HepG2 (cell line): ENCODE measurements at regions not wholly inside any gene's neighbourhood (a gene's known extent, or its start where the extent isn't known, plus 50 kb on each side); places are given as distances from the start of the nearest gene placed in this dataset.

Source experiments
- ATAC-seq: fragments of 200-7000 bp; cut with Tn5 transposase; 3 replicates; pipeline ENCODE4 v1.9.1; 2020; ENCODE audit warnings: mild to moderate bottlenecking, moderate library complexity
- BruUV-seq: library from RNA; stranded (reverse); fragments of 400-500 nt; replicated peaks from 2 replicates; lab custom pipeline; 2021; lab: Mats Ljungman, UMichigan
- CTCF ChIA-PET: fragments of 300-600 bp; formaldehyde crosslinking; extraction: SDS; loops from one replicate; lab custom pipeline; 2021; ENCODE audit warnings: low total read pairs, inconsistent platforms, low intra/inter-chr PET ratio; lab: Yijun Ruan, JAX
- POLR2A ChIA-PET: fragments of 350-600 bp; sonication (Branson Sonifier 250); formaldehyde crosslinking; loops from one replicate; lab custom pipeline; 2020; ENCODE audit warnings: antibody characterized with exemption, inconsistent platforms; lab: Yijun Ruan, JAX
- DNase-seq: peaks from one replicate; pipeline ENCODE4 v3.0.0-alpha.2; 2015; ENCODE audit warnings: low spot score
- FAIRE-seq: peaks from 3 replicates; lab custom pipeline; 2011; peaks lifted over from hg19 to GRCh38; lab: Jason Lieb, UNC
- H2AFZ ChIP-seq: one replicate; pipeline ENCODE4 v1.6.1; 2011; ENCODE audit warnings: low read length, inconsistent platforms
- H3K27ac ChIP-seq: fragments of 300-600 bp; 3 replicates; pipeline ENCODE4 v1.8.0; 2011; ENCODE audit warnings: mixed run types, mild to moderate bottlenecking, mixed read lengths, low read length, inconsistent platforms; ENCODE audit not compliant: insufficient read depth; ENCODE audit errors: extremely low read length
- H3K27me3 ChIP-seq, 2 experiments: fragments of 200-600 bp in 1 of 2; 2 replicates in 1 of 2; 3 replicates in 1 of 2; pipeline versions ENCODE4 v1.6.0 to v1.8.0; 2011; ENCODE audit warnings: low read length in 2 of 2, mild to moderate bottlenecking in 2 of 2, moderate library complexity in 2 of 2, inconsistent platforms in 1 of 2; ENCODE audit not compliant: insufficient read depth in 2 of 2, control insufficient read depth in 1 of 2
- H3K36me3 ChIP-seq, 2 experiments: fragments of 200-600 bp in 1 of 2; replicated peaks in 1 of 2; 2 replicates in 1 of 2; 3 replicates in 1 of 2; pipeline versions ENCODE4 v1.5.1 to v1.8.0; 2011; ENCODE audit warnings: low read length in 2 of 2, inconsistent platforms in 1 of 2; ENCODE audit not compliant: insufficient read depth in 2 of 2, control insufficient read depth in 1 of 2
- H3K4me1 ChIP-seq: 2 replicates; pipeline ENCODE4 v1.5.1; 2012; ENCODE audit warnings: low read length, inconsistent platforms; ENCODE audit not compliant: insufficient read depth
- H3K4me2 ChIP-seq: 2 replicates; pipeline ENCODE4 v1.6.0; 2011; ENCODE audit warnings: low read depth, low read length, inconsistent platforms
- H3K4me3 ChIP-seq, 3 experiments: fragments of 200-600 bp in 1 of 3; sonication (generic), shearing (Covaris generic) in 1 of 3; replicated peaks in 1 of 3; 2 replicates each; pipeline ENCODE4 v1.5.1; 2011 to 2016; ENCODE audit warnings: low read length in 3 of 3, inconsistent platforms in 2 of 3, low read depth in 2 of 3, mild to moderate bottlenecking in 2 of 3, control low read depth in 1 of 3, mixed read lengths in 1 of 3; ENCODE audit not compliant: insufficient read depth in 1 of 3
- H3K79me2 ChIP-seq: one replicate; pipeline ENCODE4 v1.6.1; 2011; ENCODE audit warnings: low read length, inconsistent platforms; ENCODE audit not compliant: insufficient read depth
- H3K9ac ChIP-seq: 2 replicates; pipeline ENCODE4 v1.6.0; 2011; ENCODE audit warnings: mild to moderate bottlenecking, low read depth, low read length, inconsistent platforms; ENCODE audit not compliant: insufficient read depth
- H3K9me3 ChIP-seq: 2 replicates; pipeline ENCODE4 v1.5.1; 2012; ENCODE audit warnings: mild to moderate bottlenecking, low read length
- H4K20me1 ChIP-seq: 2 replicates; pipeline ENCODE4 v1.6.0; 2011; ENCODE audit warnings: inconsistent platforms, mild to moderate bottlenecking, low read length, moderate library complexity; ENCODE audit not compliant: insufficient read depth
- ATF7 ChIP-seq, 2 experiments: fragments of 450-650 bp in 1 of 2; sonication (generic) in 1 of 2; formaldehyde crosslinking in 1 of 2; IDR thresholded peaks; 2 replicates each; pipeline versions ENCODE4 v1.4.0 to v1.6.1; 2016 to 2020; ENCODE audit warnings: antibody characterized with exemption in 1 of 2, mild to moderate bottlenecking in 1 of 2, missing genetic modification reagents in 1 of 2
- BRD4 ChIP-seq: sonication (generic); formaldehyde crosslinking; IDR thresholded peaks from 2 replicates; pipeline ENCODE4 v1.4.0; 2020; ENCODE audit warnings: missing genetic modification reagents
- GABPA ChIP-seq, 2 experiments: IDR thresholded peaks; 2 replicates each; pipeline ENCODE4 v1.6.1; 2011 to 2016; ENCODE audit warnings: low read depth in 2 of 2, low read length in 1 of 2, missing biosample characterization in 1 of 2, missing genetic modification characterization in 1 of 2
- ISX ChIP-seq: sonication (generic); formaldehyde crosslinking; conservative IDR thresholded peaks from 2 replicates; pipeline ENCODE4 v1.5.0; 2020; ENCODE audit warnings: missing genetic modification reagents
- MYNN ChIP-seq: sonication (generic); formaldehyde crosslinking; IDR thresholded peaks from 2 replicates; pipeline ENCODE4 v1.4.0; 2020; ENCODE audit warnings: mild to moderate bottlenecking, low read depth, missing genetic modification reagents
- RNF2 ChIP-seq: fragments of 450-650 bp; conservative IDR thresholded peaks from 2 replicates; pipeline ENCODE4 v1.6.1; 2016; ENCODE audit warnings: low read depth
- SMYD3 ChIP-seq: sonication (generic); formaldehyde crosslinking; IDR thresholded peaks from 2 replicates; pipeline ENCODE4 v1.8.1; 2023; ENCODE audit warnings: mild to moderate bottlenecking, missing genetic modification reagents
- TAF1 ChIP-seq: sonication (generic); formaldehyde crosslinking; IDR thresholded peaks from 2 replicates; pipeline ENCODE4 v1.4.0; 2020; ENCODE audit warnings: missing genetic modification reagents
- ZFP41 ChIP-seq: sonication (generic); formaldehyde crosslinking; IDR thresholded peaks from 2 replicates; pipeline ENCODE4 v1.4.0; 2020; ENCODE audit warnings: mild to moderate bottlenecking, missing genetic modification reagents, borderline replicate concordance
- ZNF7 ChIP-seq: IDR thresholded peaks from 2 replicates; pipeline ENCODE4 v1.6.1; 2016; ENCODE audit warnings: missing biosample characterization, missing genetic modification reagents
- ZNF713 ChIP-seq: sonication (generic); formaldehyde crosslinking; IDR thresholded peaks from 2 replicates; pipeline ENCODE4 v1.4.0; 2020; ENCODE audit warnings: mild to moderate bottlenecking, missing genetic modification reagents
- ZNF780A ChIP-seq: sonication (generic); formaldehyde crosslinking; IDR thresholded peaks from 2 replicates; pipeline ENCODE4 v1.8.0; 2022; ENCODE audit warnings: mild to moderate bottlenecking, missing genetic modification reagents, moderate library complexity
- WGBS: methylation state at CpG from one replicate; pipeline ENCODE4 v1.1.6; 2017; ENCODE audit warnings: low lambda C conversion rate; 5-methylcytosine and 5-hydroxymethylcytosine counted together
- in situ Hi-C: cut with HindIII; loops from 2 replicates; pipeline ENCODE4 v1.10.0; 2017; ENCODE audit warnings: low pct_unique_long_range_greater_than_20kb; ENCODE audit not compliant: extremely low pct_ligation_motif_present
- intact Hi-C: fragments of 100-400 bp; cut with micrococcal nuclease; formaldehyde crosslinking; loops from one replicate; pipeline ENCODE4 v1.10.0; 2022; ENCODE audit not compliant: unreplicated experiment
- TF ChIP-seq, protein P1 (sequence below): IDR thresholded peaks from 2 replicates; pipeline ENCODE4 v1.6.1; 2012; ENCODE audit warnings: low read length, improper control_type of control experiment
- TF ChIP-seq, protein P2 (sequence below): sonication (generic); formaldehyde crosslinking; IDR thresholded peaks from 2 replicates; pipeline ENCODE4 v1.4.0; 2020; ENCODE audit warnings: missing genetic modification reagents

DNA sequence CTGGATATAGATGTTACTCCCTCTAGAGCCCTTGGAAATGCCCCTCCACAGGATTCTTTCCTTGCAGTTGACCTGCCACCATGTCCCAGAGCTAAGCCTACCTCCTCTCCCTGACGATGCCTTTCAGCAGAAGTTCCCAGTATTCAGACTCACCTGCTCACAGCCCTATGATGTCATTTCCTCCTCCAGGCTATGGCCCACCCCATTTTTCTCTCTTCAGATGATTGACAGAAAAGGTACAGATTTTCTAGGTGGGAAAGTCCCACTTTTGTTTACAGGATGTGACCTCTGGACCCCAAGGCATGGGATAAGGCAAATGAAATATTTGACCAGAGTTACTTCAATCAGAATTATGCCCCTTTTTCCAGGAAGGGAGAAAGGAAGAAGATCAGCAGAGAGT is 280.2 kb upstream of the PHYHIPL start:
- peak; percentile 46; the same call in 1 of the 2 replicates for TF ChIP-seq ATF7 (IDR thresholded peaks at IDR 0.05)
- TF ChIP-seq ATF7 (CRISPR knock-in tag; IDR thresholded peaks at IDR 0.05): no peak
- no peak for TF ChIP-seq GABPA (IDR thresholded peaks at IDR 0.05; ENCODE audit: low read depth, low read length)
- TF ChIP-seq GABPA (CRISPR knock-in tag; IDR thresholded peaks at IDR 0.05; ENCODE audit: low read depth): peak; percentile 61
- no peak for TF ChIP-seq TAF1 (CRISPR knock-in tag)
- Histone ChIP-seq H3K79me2 (no peaks in the 10 kb centered on the region), H3K27me3 (no peaks in the 10 kb centered on the region), H3K9me3 (no peaks in the 10 kb centered on the region), H4K20me1 (no peaks in the 10 kb centered on the region), H2AFZ (no peak overlapping the region), H3K4me3 (no peak overlapping the region), H3K9ac (no peak overlapping the region), H3K36me3 (no peaks in the 10 kb centered on the region), H3K4me1 (peaks cover 25% of the 10 kb centered on the region), H3K27ac (no peak overlapping the region), H3K4me2 (no peak overlapping the region)
- peak; percentile 21 for DNase-seq
- BruUV-seq: no TSS peak
- 0% methylated on average over 1 of the region's 1 CpG for WGBS
- no peak for FAIRE-seq
- in situ Hi-C loops (no loop called here), intact Hi-C loops (loop anchor here (5.0 to 10.0 kb wide), 3 partner anchors 286 to 726 kb away; no protein-coding TSS in a partner anchor)
- CTCF ChIA-PET: no interaction called here
- POLR2A ChIA-PET: no interaction called here
- no peak; the same call in 2 of the 3 replicates for ATAC-seq

DNA sequence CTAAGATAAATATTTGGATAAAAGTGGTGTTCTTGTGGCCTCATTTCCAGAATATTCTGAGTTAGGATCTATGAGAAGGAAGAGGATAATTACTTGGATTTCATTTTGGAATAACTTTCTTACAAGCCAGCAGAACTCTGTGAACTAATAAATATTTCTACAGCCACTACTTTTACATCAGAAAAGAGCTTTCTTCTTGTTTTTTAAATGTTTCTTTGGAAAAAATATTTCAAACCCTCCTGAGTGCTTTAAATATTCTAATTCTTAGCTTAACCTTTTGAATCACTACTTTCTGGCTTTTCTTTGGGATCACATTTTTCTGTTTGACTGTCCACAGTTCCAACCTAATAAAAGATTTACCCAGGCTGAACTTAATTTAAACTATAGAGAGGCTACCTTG is 279.2 kb upstream of the PHYHIPL start:
- intact Hi-C loops: loop anchor here (5.0 to 10.0 kb wide), 3 partner anchors 285 to 725 kb away; no protein-coding TSS in a partner anchor
- no peak for ATAC-seq
- no TSS peak for BruUV-seq
- TF ChIP-seq SMYD3 (CRISPR knock-in tag): no peak
- TF ChIP-seq ZNF780A: no peak
- TF ChIP-seq, protein P1, sequence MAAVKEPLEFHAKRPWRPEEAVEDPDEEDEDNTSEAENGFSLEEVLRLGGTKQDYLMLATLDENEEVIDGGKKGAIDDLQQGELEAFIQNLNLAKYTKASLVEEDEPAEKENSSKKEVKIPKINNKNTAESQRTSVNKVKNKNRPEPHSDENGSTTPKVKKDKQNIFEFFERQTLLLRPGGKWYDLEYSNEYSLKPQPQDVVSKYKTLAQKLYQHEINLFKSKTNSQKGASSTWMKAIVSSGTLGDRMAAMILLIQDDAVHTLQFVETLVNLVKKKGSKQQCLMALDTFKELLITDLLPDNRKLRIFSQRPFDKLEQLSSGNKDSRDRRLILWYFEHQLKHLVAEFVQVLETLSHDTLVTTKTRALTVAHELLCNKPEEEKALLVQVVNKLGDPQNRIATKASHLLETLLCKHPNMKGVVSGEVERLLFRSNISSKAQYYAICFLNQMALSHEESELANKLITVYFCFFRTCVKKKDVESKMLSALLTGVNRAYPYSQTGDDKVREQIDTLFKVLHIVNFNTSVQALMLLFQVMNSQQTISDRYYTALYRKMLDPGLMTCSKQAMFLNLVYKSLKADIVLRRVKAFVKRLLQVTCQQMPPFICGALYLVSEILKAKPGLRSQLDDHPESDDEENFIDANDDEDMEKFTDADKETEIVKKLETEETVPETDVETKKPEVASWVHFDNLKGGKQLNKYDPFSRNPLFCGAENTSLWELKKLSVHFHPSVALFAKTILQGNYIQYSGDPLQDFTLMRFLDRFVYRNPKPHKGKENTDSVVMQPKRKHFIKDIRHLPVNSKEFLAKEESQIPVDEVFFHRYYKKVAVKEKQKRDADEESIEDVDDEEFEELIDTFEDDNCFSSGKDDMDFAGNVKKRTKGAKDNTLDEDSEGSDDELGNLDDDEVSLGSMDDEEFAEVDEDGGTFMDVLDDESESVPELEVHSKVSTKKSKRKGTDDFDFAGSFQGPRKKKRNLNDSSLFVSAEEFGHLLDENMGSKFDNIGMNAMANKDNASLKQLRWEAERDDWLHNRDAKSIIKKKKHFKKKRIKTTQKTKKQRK: no peak
- no peak for TF ChIP-seq ISX (CRISPR knock-in tag)
- no peak for TF ChIP-seq ZNF7 (CRISPR knock-in tag)
- TF ChIP-seq ZNF713 (CRISPR knock-in tag): no peak
- TF ChIP-seq MYNN (CRISPR knock-in tag): no peak
- TF ChIP-seq, protein P2, sequence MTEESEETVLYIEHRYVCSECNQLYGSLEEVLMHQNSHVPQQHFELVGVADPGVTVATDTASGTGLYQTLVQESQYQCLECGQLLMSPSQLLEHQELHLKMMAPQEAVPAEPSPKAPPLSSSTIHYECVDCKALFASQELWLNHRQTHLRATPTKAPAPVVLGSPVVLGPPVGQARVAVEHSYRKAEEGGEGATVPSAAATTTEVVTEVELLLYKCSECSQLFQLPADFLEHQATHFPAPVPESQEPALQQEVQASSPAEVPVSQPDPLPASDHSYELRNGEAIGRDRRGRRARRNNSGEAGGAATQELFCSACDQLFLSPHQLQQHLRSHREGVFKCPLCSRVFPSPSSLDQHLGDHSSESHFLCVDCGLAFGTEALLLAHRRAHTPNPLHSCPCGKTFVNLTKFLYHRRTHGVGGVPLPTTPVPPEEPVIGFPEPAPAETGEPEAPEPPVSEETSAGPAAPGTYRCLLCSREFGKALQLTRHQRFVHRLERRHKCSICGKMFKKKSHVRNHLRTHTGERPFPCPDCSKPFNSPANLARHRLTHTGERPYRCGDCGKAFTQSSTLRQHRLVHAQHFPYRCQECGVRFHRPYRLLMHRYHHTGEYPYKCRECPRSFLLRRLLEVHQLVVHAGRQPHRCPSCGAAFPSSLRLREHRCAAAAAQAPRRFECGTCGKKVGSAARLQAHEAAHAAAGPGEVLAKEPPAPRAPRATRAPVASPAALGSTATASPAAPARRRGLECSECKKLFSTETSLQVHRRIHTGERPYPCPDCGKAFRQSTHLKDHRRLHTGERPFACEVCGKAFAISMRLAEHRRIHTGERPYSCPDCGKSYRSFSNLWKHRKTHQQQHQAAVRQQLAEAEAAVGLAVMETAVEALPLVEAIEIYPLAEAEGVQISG: no peak
- no peak for TF ChIP-seq RNF2
- no peak for TF ChIP-seq BRD4 (CRISPR knock-in tag)
- TF ChIP-seq ZFP41 (CRISPR knock-in tag): no peak

More for the DNA sequence above, 279.2 kb upstream of the PHYHIPL start:
- no peaks in the 10 kb centered on the region for H3K79me2 ChIP-seq
- FAIRE-seq (no peak), DNase-seq (no peak)
- POLR2A ChIA-PET: no interaction called here
- H3K4me3 ChIP-seq: no peak overlapping the region
- H3K4me2 ChIP-seq: no peak overlapping the region
- H3K9ac ChIP-seq: no peak overlapping the region
- H3K4me1 ChIP-seq: peaks cover 25% of the 10 kb centered on the region
- H2AFZ ChIP-seq: no peak overlapping the region
- in situ Hi-C loops: no loop called here
- no peaks in the 10 kb centered on the region for H4K20me1 ChIP-seq
- CTCF ChIA-PET: no interaction called here
- H3K27me3 ChIP-seq: no peaks in the 10 kb centered on the region
- no peaks in the 10 kb centered on the region for H3K36me3 ChIP-seq
- H3K27ac ChIP-seq: no peak overlapping the region
- H3K9me3 ChIP-seq: no peaks in the 10 kb centered on the region
